Brain microvascular endothelial cell (primary cell): ENCODE measurements at regions not wholly inside any gene's neighbourhood (a gene's known extent, or its start where the extent isn't known, plus 50 kb on each side); places are given as distances from the start of the nearest gene placed in this dataset.
"Not testable (repeated sequence)": the region's sequence is repeated elsewhere in the genome, so short reads cannot be mapped to it uniquely, and the experiment has no call there.

ENCODE experiments used
- DNase-seq: peaks from one replicate; pipeline ENCODE4 v3.0.0-alpha.2; 2020
- H3K27ac ChIP-seq: fragments of 250-450 bp; sonication (Bioruptor Pico); 2 replicates; pipeline ENCODE4 v1.5.1; 2020; ENCODE audit warnings: mild to moderate bottlenecking, moderate library complexity
- H3K27me3 ChIP-seq: fragments of 250-450 bp; sonication (Bioruptor Pico); replicated peaks from 2 replicates; pipeline ENCODE4 v1.5.1; 2020; ENCODE audit warnings: mild to moderate bottlenecking
- H3K36me3 ChIP-seq: fragments of 250-450 bp; sonication (Bioruptor Pico); replicated peaks from 2 replicates; pipeline ENCODE4 v1.5.1; 2020; ENCODE audit warnings: mild to moderate bottlenecking
- H3K4me3 ChIP-seq: 2 replicates; pipeline ENCODE4 v1.5.1; 2011; ENCODE audit warnings: low read depth, mild to moderate bottlenecking, control low read depth, low read length, moderate library complexity
- in situ Hi-C: cut with HindIII; loops from 2 replicates; pipeline ENCODE4 v1.10.0; 2017; ENCODE audit warnings: low sequenced_read_pairs, low pct_ligation_motif_present
- TF ChIP-seq, protein P1 (sequence below): IDR thresholded peaks from 2 replicates; pipeline ENCODE4 v1.5.1; 2011; ENCODE audit warnings: low read depth, mild to moderate bottlenecking, moderate library complexity, low read length, control low read depth, inconsistent platforms; ENCODE audit errors: missing control alignments

- no peak for DNase-seq
- H3K27me3 ChIP-seq, result no peaks in the 10 kb centered on the region
- no peaks in the 10 kb centered on the region for H3K36me3 ChIP-seq
- H3K27ac ChIP-seq, result no peak overlapping the region
- TF ChIP-seq, protein P1, sequence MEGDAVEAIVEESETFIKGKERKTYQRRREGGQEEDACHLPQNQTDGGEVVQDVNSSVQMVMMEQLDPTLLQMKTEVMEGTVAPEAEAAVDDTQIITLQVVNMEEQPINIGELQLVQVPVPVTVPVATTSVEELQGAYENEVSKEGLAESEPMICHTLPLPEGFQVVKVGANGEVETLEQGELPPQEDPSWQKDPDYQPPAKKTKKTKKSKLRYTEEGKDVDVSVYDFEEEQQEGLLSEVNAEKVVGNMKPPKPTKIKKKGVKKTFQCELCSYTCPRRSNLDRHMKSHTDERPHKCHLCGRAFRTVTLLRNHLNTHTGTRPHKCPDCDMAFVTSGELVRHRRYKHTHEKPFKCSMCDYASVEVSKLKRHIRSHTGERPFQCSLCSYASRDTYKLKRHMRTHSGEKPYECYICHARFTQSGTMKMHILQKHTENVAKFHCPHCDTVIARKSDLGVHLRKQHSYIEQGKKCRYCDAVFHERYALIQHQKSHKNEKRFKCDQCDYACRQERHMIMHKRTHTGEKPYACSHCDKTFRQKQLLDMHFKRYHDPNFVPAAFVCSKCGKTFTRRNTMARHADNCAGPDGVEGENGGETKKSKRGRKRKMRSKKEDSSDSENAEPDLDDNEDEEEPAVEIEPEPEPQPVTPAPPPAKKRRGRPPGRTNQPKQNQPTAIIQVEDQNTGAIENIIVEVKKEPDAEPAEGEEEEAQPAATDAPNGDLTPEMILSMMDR, result no peak
- in situ Hi-C loops, result no loop called here
- no peak overlapping the region for H3K4me3 ChIP-seq
Measured at GRCh38 chr6:140789466-140789865, 1343.3 kb upstream of the GJE1 start.

- no peak for DNase-seq
- Histone ChIP-seq H3K27ac (no peak overlapping the region), H3K36me3 (no peaks in the 10 kb centered on the region), H3K4me3 (no peak overlapping the region), H3K27me3 (no peaks in the 10 kb centered on the region)
- TF ChIP-seq, protein P1, result no peak
- in situ Hi-C loops, result no loop called here
Measured at GRCh38 chr6:140785926-140786325, 1346.8 kb upstream of the GJE1 start.

- TF ChIP-seq, protein P1, result no peak
- H3K4me3 ChIP-seq, result no peak overlapping the region
- in situ Hi-C loops, result no loop called here
- no peak overlapping the region for H3K27ac ChIP-seq
- DNase-seq, result peak; percentile 31
- H3K36me3 ChIP-seq, result no peaks in the 10 kb centered on the region
- H3K27me3 ChIP-seq, result no peaks in the 10 kb centered on the region
Measured at GRCh38 chr6:140784573-140784972, 1348.2 kb upstream of the GJE1 start.

GRCh38 chr6:140783504-140783903 is 1349.2 kb upstream of the GJE1 start:
- in situ Hi-C loops, H3K27me3 ChIP-seq, H3K27ac ChIP-seq, H3K4me3 ChIP-seq, DNase-seq, H3K36me3 ChIP-seq: not testable (repeated sequence)

GRCh38 chr6:140782941-140783340 is 1349.8 kb upstream of the GJE1 start:
- DNase-seq, result no peak
- Histone ChIP-seq H3K36me3 (no peaks in the 10 kb centered on the region), H3K27ac (no peak overlapping the region), H3K27me3 (no peaks in the 10 kb centered on the region), H3K4me3 (no peak overlapping the region)
- in situ Hi-C loops, result no loop called here
- TF ChIP-seq, protein P1, result no peak

DNA sequence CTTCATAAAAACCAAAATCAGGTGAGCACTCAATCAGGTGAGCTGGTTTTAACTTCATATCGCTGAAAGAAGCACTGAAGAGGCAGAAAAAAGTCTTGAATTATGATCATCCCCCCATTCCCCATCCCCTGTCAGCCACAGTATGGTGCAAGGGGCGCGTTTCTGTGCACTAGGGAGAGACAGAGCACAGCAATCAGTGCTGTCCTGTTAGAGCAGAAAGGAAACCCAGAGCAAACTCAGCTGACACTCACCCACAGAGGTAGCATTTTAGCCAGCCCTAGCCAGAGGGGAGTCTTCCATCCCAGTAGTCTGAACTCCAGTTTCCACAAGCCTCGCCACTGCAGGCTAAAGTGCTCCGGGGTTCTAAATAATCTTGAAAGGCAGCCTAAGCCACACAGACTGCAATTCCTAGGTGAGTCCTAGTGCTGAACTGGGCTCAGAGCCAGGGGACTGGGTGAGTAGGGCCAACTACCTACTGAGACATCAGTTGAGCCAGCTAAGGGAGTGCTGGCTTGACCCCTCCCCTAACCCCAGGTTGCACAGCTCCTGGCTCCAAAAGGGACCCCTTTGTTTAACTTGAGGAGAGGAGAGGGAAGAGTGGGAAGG is 1352.6 kb upstream of the GJE1 start:
- Histone ChIP-seq H3K36me3 (no peaks in the 10 kb centered on the region), H3K4me3 (no peak overlapping the region), H3K27ac (no peak overlapping the region), H3K27me3 (no peaks in the 10 kb centered on the region)
- no peak for DNase-seq
- TF ChIP-seq, protein P1, result no peak
- in situ Hi-C loops, result no loop called here
